KMS-11 (cell line): ENCODE measurements at regions not wholly inside any gene's neighbourhood (a gene's known extent, or its start where the extent isn't known, plus 50 kb on each side); places are given as distances from the start of the nearest gene placed in this dataset.

Experiments
- H2AFZ ChIP-seq: fragments of 200-600 bp; sonication (generic); 2 replicates; pipeline ENCODE4 v1.6.1; 2016; ENCODE audit warnings: antibody characterized with exemption, mixed run types, low read depth
- H3K27ac ChIP-seq: fragments of 200-600 bp; sonication (generic); 2 replicates; pipeline ENCODE4 v1.6.1; 2016; ENCODE audit warnings: mild to moderate bottlenecking, mixed run types
- H3K27me3 ChIP-seq: fragments of 200-600 bp; sonication (generic); 2 replicates; pipeline ENCODE4 v1.6.1; 2017; ENCODE audit warnings: mild to moderate bottlenecking, low read depth, mixed run types, moderate library complexity; ENCODE audit not compliant: insufficient read depth
- H3K36me3 ChIP-seq: fragments of 200-600 bp; sonication (generic); 2 replicates; pipeline ENCODE4 v1.6.1; 2017; ENCODE audit warnings: mild to moderate bottlenecking, mixed run types; ENCODE audit not compliant: insufficient read depth
- H3K4me1 ChIP-seq: fragments of 200-600 bp; sonication (generic); 2 replicates; pipeline ENCODE4 v1.6.1; 2016; ENCODE audit warnings: mild to moderate bottlenecking, low read depth, mixed run types; ENCODE audit not compliant: poor library complexity, severe bottlenecking
- H3K4me2 ChIP-seq: fragments of 200-600 bp; sonication (generic); 2 replicates; pipeline ENCODE4 v1.7.0; 2016; ENCODE audit warnings: mild to moderate bottlenecking, mixed run types
- H3K4me3 ChIP-seq: fragments of 200-600 bp; sonication (generic); IDR thresholded peaks from 2 replicates; pipeline ENCODE4 v1.6.1; 2017; ENCODE audit warnings: low read depth, low read length, mixed read lengths; ENCODE audit not compliant: insufficient read depth
- H3K79me2 ChIP-seq: fragments of 200-600 bp; sonication (generic); 2 replicates; pipeline ENCODE4 v1.6.1; 2016; ENCODE audit warnings: low read depth, mixed run types; ENCODE audit not compliant: insufficient read depth
- H3K9ac ChIP-seq: fragments of 200-600 bp; sonication (generic); 2 replicates; pipeline ENCODE4 v1.6.1; 2016; ENCODE audit warnings: mild to moderate bottlenecking, mixed run types
- H4K20me1 ChIP-seq: fragments of 200-600 bp; sonication (generic); 2 replicates; pipeline ENCODE4 v1.6.1; 2016; ENCODE audit warnings: mild to moderate bottlenecking, mixed run types; ENCODE audit not compliant: insufficient read depth
- CTCF ChIP-seq: fragments of 200-600 bp; sonication (generic); conservative IDR thresholded peaks from 2 replicates; pipeline ENCODE4 v1.6.1; 2017; ENCODE audit warnings: low read depth, mild to moderate bottlenecking, antibody characterized with exemption, low read length, moderate library complexity, mixed read lengths

GRCh38 chr1:36743286-36744005, 260.7 kb upstream of the CSF3R start:
- Histone ChIP-seq H3K4me1 (no peaks in the 10 kb centered on the region), H2AFZ (no peak overlapping the region), H3K36me3 (no peaks in the 10 kb centered on the region), H3K27me3 (peaks cover 38% of the 10 kb centered on the region; the same call in 1 of the 2 replicates), H3K27ac (no peak overlapping the region), H3K79me2 (no peaks in the 10 kb centered on the region), H3K4me3 (no peak overlapping the region), H3K4me2 (no peak overlapping the region), H3K9ac (no peak overlapping the region), H4K20me1 (no peaks in the 10 kb centered on the region)
- TF ChIP-seq CTCF: no peak

DNA sequence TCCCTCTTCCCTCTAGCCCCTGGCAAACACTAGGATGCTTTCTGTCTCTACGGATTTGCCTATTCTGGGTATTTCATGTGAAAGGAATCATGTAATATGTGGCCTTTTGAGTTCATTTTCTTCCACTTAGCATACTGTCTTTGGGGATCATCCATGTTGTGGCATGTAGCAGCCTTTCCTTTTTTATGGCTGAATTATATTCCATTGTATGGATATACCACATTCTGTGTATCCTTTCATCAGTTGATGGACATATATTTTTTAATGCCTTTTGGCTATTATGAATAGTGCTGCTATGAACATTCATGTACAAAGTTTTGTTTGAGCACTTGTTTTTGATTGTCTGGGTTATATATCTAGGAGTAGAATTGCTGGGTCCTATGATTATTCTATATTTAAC, 258.4 kb upstream of the CSF3R start:
- H3K9ac ChIP-seq: no peak overlapping the region
- no peak overlapping the region for H3K4me3 ChIP-seq
- no peaks in the 10 kb centered on the region for H3K79me2 ChIP-seq
- H3K27me3 ChIP-seq: peaks cover 36% of the 10 kb centered on the region
- no peaks in the 10 kb centered on the region for H4K20me1 ChIP-seq
- no peak overlapping the region for H3K4me2 ChIP-seq
- no peaks in the 10 kb centered on the region for H3K36me3 ChIP-seq
- no peak overlapping the region for H3K27ac ChIP-seq
- no peaks in the 10 kb centered on the region for H3K4me1 ChIP-seq
- no peak overlapping the region for H2AFZ ChIP-seq
- TF ChIP-seq CTCF: no peak

- TF ChIP-seq CTCF: no peak
- H3K4me2 ChIP-seq: no peak overlapping the region
- H3K9ac ChIP-seq: no peak overlapping the region
- no peak overlapping the region for H3K27ac ChIP-seq
- no peaks in the 10 kb centered on the region for H3K4me1 ChIP-seq
- H2AFZ ChIP-seq: no peak overlapping the region
- no peaks in the 10 kb centered on the region for H3K36me3 ChIP-seq
- H3K4me3 ChIP-seq: no peak overlapping the region
- H3K79me2 ChIP-seq: no peaks in the 10 kb centered on the region
- H4K20me1 ChIP-seq: no peaks in the 10 kb centered on the region
- H3K27me3 ChIP-seq: peaks cover 31% of the 10 kb centered on the region
Observed at GRCh38 chr1:36740446-36740845, 257.7 kb upstream of the CSF3R start.

DNA sequence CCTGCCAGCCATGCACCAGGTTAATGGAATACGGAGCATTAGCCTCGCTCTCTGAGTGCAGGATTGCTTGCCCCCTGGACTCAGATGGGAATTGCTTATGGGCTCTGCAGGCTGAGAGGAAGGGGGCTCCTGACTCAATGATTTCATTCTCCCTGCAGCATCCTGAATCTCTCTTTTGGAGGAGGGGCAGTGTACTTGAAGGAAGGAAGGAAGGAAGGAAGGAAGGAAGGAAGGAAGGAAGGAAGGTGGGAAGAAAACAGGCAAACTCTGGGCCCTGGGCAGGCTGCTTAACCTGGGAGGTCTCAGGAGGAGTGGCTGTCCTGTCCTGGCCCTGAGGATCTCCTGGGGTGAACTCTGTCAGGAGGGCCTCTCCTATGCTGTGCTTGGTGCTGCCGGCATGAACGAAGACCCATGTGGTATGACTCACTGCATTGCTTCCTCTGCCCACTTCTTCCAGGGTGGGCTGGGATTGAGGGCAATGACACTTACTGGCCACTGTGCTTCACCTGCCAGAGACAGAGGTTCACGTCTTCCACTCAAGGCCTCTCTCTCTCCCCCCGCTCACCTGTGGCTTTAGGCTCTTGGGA, 257.1 kb upstream of the CSF3R start:
- Histone ChIP-seq H4K20me1 (no peaks in the 10 kb centered on the region), H3K9ac (no peak overlapping the region), H3K4me3 (no peak overlapping the region), H3K27me3 (peaks cover 31% of the 10 kb centered on the region), H3K4me1 (no peaks in the 10 kb centered on the region), H2AFZ (no peak overlapping the region), H3K27ac (no peak overlapping the region), H3K79me2 (no peaks in the 10 kb centered on the region), H3K4me2 (no peak overlapping the region), H3K36me3 (no peaks in the 10 kb centered on the region)
- no peak for TF ChIP-seq CTCF
